SK-N-SH treated with all-trans-retinoic acid at 6 μM for 48 hours (cell line): ENCODE measurements at regions not wholly inside any gene's neighbourhood (a gene's known extent, or its start where the extent isn't known, plus 50 kb on each side); places are given as distances from the start of the nearest gene placed in this dataset.

Experiments used
- ATAC-seq: fragments of 200-7000 bp; cut with Tn5 transposase; 3 replicates; pipeline ENCODE4 v1.9.1; 2020; ENCODE audit warnings: mild to moderate bottlenecking, moderate library complexity
- ARNTL ChIP-seq: fragments of 450-650 bp; formaldehyde crosslinking; IDR thresholded peaks from 2 replicates; pipeline ENCODE4 v1.5.0; 2020; ENCODE audit warnings: low read depth, mild to moderate bottlenecking, moderate library complexity, borderline replicate concordance
- BACH2 ChIP-seq: fragments of 250-450 bp; sonication (Bioruptor Pico); IDR thresholded peaks from 2 replicates; pipeline ENCODE4 v1.9.0; 2021; ENCODE audit warnings: mild to moderate bottlenecking, borderline replicate concordance
- CSDC2 ChIP-seq: fragments of 250-450 bp; sonication (Bioruptor Pico); IDR thresholded peaks from 2 replicates; pipeline ENCODE4 v1.5.0; 2020; ENCODE audit warnings: mild to moderate bottlenecking, moderate library complexity
- CSRNP3 ChIP-seq: fragments of 250-450 bp; sonication (Bioruptor Pico); IDR thresholded peaks from 2 replicates; pipeline ENCODE4 v1.5.1; 2021; ENCODE audit warnings: mild to moderate bottlenecking, moderate library complexity
- ESRRG ChIP-seq: fragments of 250-450 bp; sonication (Bioruptor Pico); IDR thresholded peaks from 2 replicates; pipeline ENCODE4 v1.6.1; 2021; ENCODE audit warnings: mild to moderate bottlenecking
- GLIS3 ChIP-seq: fragments of 250-450 bp; sonication (Bioruptor Pico); IDR thresholded peaks from 2 replicates; pipeline ENCODE4 v1.5.0; 2020; ENCODE audit warnings: mild to moderate bottlenecking, moderate library complexity
- ISL1 ChIP-seq: fragments of 250-450 bp; sonication (Bioruptor Pico); IDR thresholded peaks from 2 replicates; pipeline ENCODE4 v2.1.2; 2022; ENCODE audit warnings: mild to moderate bottlenecking, moderate library complexity
- OSR1 ChIP-seq: fragments of 250-450 bp; sonication (Bioruptor Pico); IDR thresholded peaks from 2 replicates; pipeline ENCODE4 v1.8.0; 2022; ENCODE audit warnings: moderate library complexity, mild to moderate bottlenecking, inconsistent platforms
- SNAI2 ChIP-seq: fragments of 250-450 bp; sonication (Bioruptor Pico); IDR thresholded peaks from 2 replicates; pipeline ENCODE4 v1.5.0; 2020; ENCODE audit warnings: mild to moderate bottlenecking, moderate library complexity
- TCF4 ChIP-seq: fragments of 250-450 bp; sonication (Bioruptor Pico); IDR thresholded peaks from 2 replicates; pipeline ENCODE4 v1.8.0; 2021; ENCODE audit warnings: mild to moderate bottlenecking, moderate library complexity, borderline replicate concordance
- TOX ChIP-seq: fragments of 250-450 bp; sonication (Bioruptor Pico); IDR thresholded peaks from 2 replicates; pipeline ENCODE4 v1.8.0; 2021; ENCODE audit warnings: mild to moderate bottlenecking, moderate library complexity, borderline replicate concordance
- TSHZ2 ChIP-seq: fragments of 250-450 bp; sonication (Bioruptor Pico); IDR thresholded peaks from 2 replicates; pipeline ENCODE4 v1.5.0; 2020; ENCODE audit warnings: mild to moderate bottlenecking, moderate library complexity
- ZC3H10 ChIP-seq: fragments of 250-450 bp; sonication (Bioruptor Pico); IDR thresholded peaks from 2 replicates; pipeline ENCODE4 v1.5.1; 2021; ENCODE audit warnings: mild to moderate bottlenecking, moderate library complexity
- ZFP3 ChIP-seq: fragments of 250-450 bp; sonication (Bioruptor Pico); IDR thresholded peaks from 2 replicates; pipeline ENCODE4 v1.5.0; 2020; ENCODE audit warnings: mild to moderate bottlenecking, moderate library complexity
- ZFP30 ChIP-seq: fragments of 450-650 bp; formaldehyde crosslinking; IDR thresholded peaks from 2 replicates; pipeline ENCODE4 v1.5.0; 2022; ENCODE audit warnings: mild to moderate bottlenecking, moderate library complexity
- ZNF565 ChIP-seq: fragments of 450-650 bp; formaldehyde crosslinking; conservative IDR thresholded peaks from 2 replicates; pipeline ENCODE4 v1.5.0; 2020; ENCODE audit warnings: low read depth, mild to moderate bottlenecking, moderate library complexity
- ZNF70 ChIP-seq: fragments of 450-650 bp; formaldehyde crosslinking; IDR thresholded peaks from 2 replicates; pipeline ENCODE4 v1.5.0; 2020; ENCODE audit warnings: mild to moderate bottlenecking, moderate library complexity
- ZNF8 ChIP-seq: fragments of 450-650 bp; formaldehyde crosslinking; IDR thresholded peaks from 2 replicates; pipeline ENCODE4 v1.5.0; 2020; ENCODE audit warnings: mild to moderate bottlenecking, moderate library complexity
- TF ChIP-seq, protein P1 (sequence below): fragments of 250-450 bp; sonication (Bioruptor Pico); IDR thresholded peaks from 2 replicates; pipeline ENCODE4 v1.8.0; 2020; ENCODE audit warnings: mild to moderate bottlenecking, moderate library complexity, borderline replicate concordance
- TF ChIP-seq, protein P2 (sequence below): fragments of 250-450 bp; sonication (Bioruptor Pico); IDR thresholded peaks from 2 replicates; pipeline ENCODE4 v1.8.0; 2021; ENCODE audit warnings: low read depth, mild to moderate bottlenecking, moderate library complexity, borderline replicate concordance
- TF ChIP-seq, protein P3 (sequence below): fragments of 250-450 bp; sonication (Bioruptor Pico); IDR thresholded peaks from 2 replicates; pipeline ENCODE4 v1.5.1; 2020; ENCODE audit warnings: low read depth, mild to moderate bottlenecking, moderate library complexity

DNA sequence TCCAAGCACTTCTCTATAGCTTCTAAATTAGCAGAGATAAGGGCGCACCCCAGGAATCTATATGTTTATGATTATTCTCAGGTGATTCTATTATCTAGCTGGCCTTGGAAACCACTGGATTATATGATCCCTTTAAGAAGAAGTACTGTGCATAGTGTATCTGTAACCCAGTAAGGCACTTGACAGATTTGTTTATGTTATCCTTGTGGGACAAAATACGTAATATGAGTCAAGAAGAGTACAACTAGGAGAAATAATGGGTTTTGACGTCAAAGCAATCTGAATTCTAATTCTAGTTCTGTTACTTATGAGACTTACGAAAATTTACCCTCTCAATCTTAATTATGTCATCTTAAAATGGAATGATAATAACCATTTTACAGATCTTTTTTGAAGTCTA is 259.6 kb upstream of the NAV3 start:
- ATAC-seq: no peak
- TF ChIP-seq TCF4 (CRISPR knock-in tag) (no peak), ZFP3 (CRISPR knock-in tag) (no peak), TOX (CRISPR knock-in tag) (no peak; the same call in 1 of the 2 replicates), CSRNP3 (CRISPR knock-in tag) (no peak), BACH2 (CRISPR knock-in tag) (no peak), ISL1 (CRISPR knock-in tag) (no peak), ZNF70 (CRISPR knock-in tag) (no peak), ZFP30 (CRISPR knock-in tag) (no peak), ZNF8 (no peak), OSR1 (CRISPR knock-in tag) (no peak), SNAI2 (no peak), GLIS3 (CRISPR knock-in tag) (no peak)
- TF ChIP-seq, protein P1, sequence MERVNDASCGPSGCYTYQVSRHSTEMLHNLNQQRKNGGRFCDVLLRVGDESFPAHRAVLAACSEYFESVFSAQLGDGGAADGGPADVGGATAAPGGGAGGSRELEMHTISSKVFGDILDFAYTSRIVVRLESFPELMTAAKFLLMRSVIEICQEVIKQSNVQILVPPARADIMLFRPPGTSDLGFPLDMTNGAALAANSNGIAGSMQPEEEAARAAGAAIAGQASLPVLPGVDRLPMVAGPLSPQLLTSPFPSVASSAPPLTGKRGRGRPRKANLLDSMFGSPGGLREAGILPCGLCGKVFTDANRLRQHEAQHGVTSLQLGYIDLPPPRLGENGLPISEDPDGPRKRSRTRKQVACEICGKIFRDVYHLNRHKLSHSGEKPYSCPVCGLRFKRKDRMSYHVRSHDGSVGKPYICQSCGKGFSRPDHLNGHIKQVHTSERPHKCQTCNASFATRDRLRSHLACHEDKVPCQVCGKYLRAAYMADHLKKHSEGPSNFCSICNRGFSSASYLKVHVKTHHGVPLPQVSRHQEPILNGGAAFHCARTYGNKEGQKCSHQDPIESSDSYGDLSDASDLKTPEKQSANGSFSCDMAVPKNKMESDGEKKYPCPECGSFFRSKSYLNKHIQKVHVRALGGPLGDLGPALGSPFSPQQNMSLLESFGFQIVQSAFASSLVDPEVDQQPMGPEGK: no peak

DNA sequence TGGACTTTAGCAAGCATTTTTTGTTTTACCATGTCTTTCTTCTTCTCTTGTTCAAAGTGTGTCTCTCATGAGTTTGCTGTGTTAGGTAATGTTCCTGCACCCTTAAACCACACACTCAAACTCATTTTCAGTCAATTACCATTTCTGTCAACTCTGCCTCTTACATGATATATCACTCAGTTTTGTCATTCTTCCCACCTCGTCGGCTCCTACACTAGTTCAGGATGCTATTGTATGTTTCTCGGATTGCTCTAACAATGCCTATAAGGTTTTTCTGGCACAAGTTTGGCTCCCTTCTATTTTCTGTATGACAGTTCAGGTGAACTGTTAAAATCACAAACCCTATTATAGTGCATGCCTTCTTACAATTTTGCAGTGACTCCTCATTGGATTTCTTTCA is 260.8 kb upstream of the NAV3 start:
- TF ChIP-seq ARNTL (no peak), ZC3H10 (no peak), TCF4 (CRISPR knock-in tag) (no peak), GLIS3 (CRISPR knock-in tag) (no peak), ZFP30 (CRISPR knock-in tag) (no peak), OSR1 (CRISPR knock-in tag) (no peak), SNAI2 (no peak), CSDC2 (CRISPR knock-in tag) (no peak), BACH2 (CRISPR knock-in tag) (no peak), ESRRG (CRISPR knock-in tag) (no peak)
- TF ChIP-seq, protein P2, sequence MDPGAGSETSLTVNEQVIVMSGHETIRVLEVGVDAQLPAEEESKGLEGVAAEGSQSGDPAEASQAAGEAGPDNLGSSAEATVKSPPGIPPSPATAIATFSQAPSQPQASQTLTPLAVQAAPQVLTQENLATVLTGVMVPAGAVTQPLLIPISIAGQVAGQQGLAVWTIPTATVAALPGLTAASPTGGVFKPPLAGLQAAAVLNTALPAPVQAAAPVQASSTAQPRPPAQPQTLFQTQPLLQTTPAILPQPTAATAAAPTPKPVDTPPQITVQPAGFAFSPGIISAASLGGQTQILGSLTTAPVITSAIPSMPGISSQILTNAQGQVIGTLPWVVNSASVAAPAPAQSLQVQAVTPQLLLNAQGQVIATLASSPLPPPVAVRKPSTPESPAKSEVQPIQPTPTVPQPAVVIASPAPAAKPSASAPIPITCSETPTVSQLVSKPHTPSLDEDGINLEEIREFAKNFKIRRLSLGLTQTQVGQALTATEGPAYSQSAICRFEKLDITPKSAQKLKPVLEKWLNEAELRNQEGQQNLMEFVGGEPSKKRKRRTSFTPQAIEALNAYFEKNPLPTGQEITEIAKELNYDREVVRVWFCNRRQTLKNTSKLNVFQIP (CRISPR knock-in tag): no peak
- TF ChIP-seq, protein P1: no peak
- ATAC-seq: no peak

- TF ChIP-seq, protein P2 (CRISPR knock-in tag): no peak
- no peak for TF ChIP-seq ZNF8
- no peak for ATAC-seq
Observed at GRCh38 chr12:77560714-77561113, 270.0 kb upstream of the NAV3 start.

DNA sequence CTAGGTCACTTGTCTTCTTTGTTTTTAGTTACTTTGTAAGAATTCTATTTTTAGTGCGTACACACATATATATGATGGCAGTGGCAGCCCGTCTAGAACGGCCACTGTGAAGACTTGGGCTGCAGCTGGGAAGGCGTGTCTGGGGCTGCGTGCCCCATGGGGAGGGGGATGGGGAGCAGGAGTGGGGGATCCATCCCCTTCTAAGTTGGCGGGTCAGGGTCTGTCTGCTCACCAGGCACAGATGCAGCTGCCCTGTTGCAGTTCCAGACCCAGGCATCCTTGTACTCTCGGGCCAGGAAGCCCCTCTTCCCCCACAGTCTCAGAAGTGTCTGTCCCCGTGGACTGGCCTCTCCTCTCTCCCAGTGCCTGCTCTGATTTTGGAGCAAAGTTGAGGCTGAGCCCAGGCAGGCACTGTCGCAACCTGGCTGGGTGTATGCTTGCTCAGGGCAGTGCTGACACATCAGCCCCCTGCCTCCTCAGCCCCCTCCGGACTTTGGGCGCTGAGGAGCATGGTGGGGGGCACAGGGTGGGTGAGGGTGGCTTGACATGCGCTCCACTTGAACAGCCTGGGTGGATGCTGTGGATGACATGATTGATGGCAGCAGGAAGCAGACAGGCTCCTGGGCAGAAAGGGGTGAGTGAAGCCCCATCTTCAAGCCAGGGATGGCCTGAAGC is 271.2 kb upstream of the NAV3 start:
- no peak for ATAC-seq
- no peak for TF ChIP-seq OSR1 (CRISPR knock-in tag)
- TF ChIP-seq, protein P1: no peak
- TF ChIP-seq TSHZ2 (CRISPR knock-in tag): no peak
- no peak for TF ChIP-seq SNAI2
- no peak for TF ChIP-seq TOX (CRISPR knock-in tag)
- TF ChIP-seq, protein P3, sequence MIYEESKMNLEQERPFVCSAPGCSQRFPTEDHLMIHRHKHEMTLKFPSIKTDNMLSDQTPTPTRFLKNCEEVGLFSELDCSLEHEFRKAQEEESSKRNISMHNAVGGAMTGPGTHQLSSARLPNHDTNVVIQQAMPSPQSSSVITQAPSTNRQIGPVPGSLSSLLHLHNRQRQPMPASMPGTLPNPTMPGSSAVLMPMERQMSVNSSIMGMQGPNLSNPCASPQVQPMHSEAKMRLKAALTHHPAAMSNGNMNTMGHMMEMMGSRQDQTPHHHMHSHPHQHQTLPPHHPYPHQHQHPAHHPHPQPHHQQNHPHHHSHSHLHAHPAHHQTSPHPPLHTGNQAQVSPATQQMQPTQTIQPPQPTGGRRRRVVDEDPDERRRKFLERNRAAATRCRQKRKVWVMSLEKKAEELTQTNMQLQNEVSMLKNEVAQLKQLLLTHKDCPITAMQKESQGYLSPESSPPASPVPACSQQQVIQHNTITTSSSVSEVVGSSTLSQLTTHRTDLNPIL (CRISPR knock-in tag): no peak
- no peak for TF ChIP-seq GLIS3 (CRISPR knock-in tag)
- no peak for TF ChIP-seq ZNF565
- TF ChIP-seq ISL1 (CRISPR knock-in tag): no peak
- TF ChIP-seq, all 23 proteins: peak for 0
